CD4-positive, alpha-beta T cell (primary cell): ENCODE measurements at regions not wholly inside any gene's neighbourhood (a gene's known extent, or its start where the extent isn't known, plus 50 kb on each side); places are given as distances from the start of the nearest gene placed in this dataset.

ENCODE experiments used
- ATAC-seq: fragments of 200-7000 bp; cut with Tn5 transposase; one replicate; pipeline ENCODE4 v1.10.0; 2022; ENCODE audit warnings: mild to moderate bottlenecking; ENCODE audit not compliant: poor library complexity
- CTCF ChIA-PET: fragments of 350-600 bp; sonication (Branson Sonifier 250); formaldehyde crosslinking; loops from one replicate; lab custom pipeline; 2021; ENCODE audit warnings: antibody characterized with exemption, inconsistent platforms; lab: Charles Lee
- POLR2A ChIA-PET: fragments of 350-600 bp; sonication (Branson Sonifier 250); formaldehyde crosslinking; loops from one replicate; lab custom pipeline; 2021; ENCODE audit warnings: antibody characterized with exemption, inconsistent platforms; lab: Charles Lee
- DNase-seq, 14 experiments: peaks; one replicate each; pipeline ENCODE4 v3.0.0-alpha.2; 2013 to 2020; ENCODE audit warnings: mixed read lengths in 2 of 14
- H3K27ac ChIP-seq, 2 donors: one replicate each; pipeline versions ENCODE4 v1.5.1 to v1.7.0; 2013; ENCODE audit warnings: low read length in 2 of 2, low read depth in 1 of 2, mild to moderate bottlenecking in 1 of 2
- H3K27me3 ChIP-seq, 2 experiments: 1 replicate in 1 of 2; 2 replicates in 1 of 2; pipeline versions ENCODE4 v1.6.1 to v1.7.0; 2013; ENCODE audit warnings: low read length in 2 of 2, control low read depth in 1 of 2, mild to moderate bottlenecking in 1 of 2, moderate library complexity in 1 of 2; ENCODE audit not compliant: insufficient read depth in 2 of 2, control insufficient read depth in 1 of 2
- H3K36me3 ChIP-seq: one replicate; pipeline ENCODE4 v1.6.1; 2013; ENCODE audit warnings: low read length, control low read depth; ENCODE audit not compliant: insufficient read depth
- H3K4me1 ChIP-seq: one replicate; pipeline ENCODE4 v1.6.1; 2013; ENCODE audit warnings: low read length, control low read depth; ENCODE audit not compliant: insufficient read depth
- H3K4me3 ChIP-seq: one replicate; pipeline ENCODE4 v1.5.1; 2013; ENCODE audit warnings: mild to moderate bottlenecking, low read length, moderate library complexity
- H3K9me3 ChIP-seq, 2 experiments: 1 replicate in 1 of 2; 2 replicates in 1 of 2; pipeline versions ENCODE4 v1.6.1 to v1.7.0; 2013; ENCODE audit warnings: low read length in 2 of 2, mild to moderate bottlenecking in 2 of 2, control low read depth in 1 of 2, moderate library complexity in 1 of 2; ENCODE audit not compliant: control insufficient read depth in 1 of 2, insufficient read depth in 1 of 2
- H3K27ac Mint-ChIP-seq: one replicate; pipeline ENCODE4 v1.8.0; 2020; ENCODE audit warnings: mixed read lengths
- H3K27me3 Mint-ChIP-seq: one replicate; pipeline ENCODE4 v1.8.0; 2021; ENCODE audit warnings: mixed read lengths
- H3K36me3 Mint-ChIP-seq: one replicate; pipeline ENCODE4 v1.8.0; 2021; ENCODE audit warnings: low read depth, mixed read lengths
- H3K4me1 Mint-ChIP-seq: one replicate; pipeline ENCODE4 v1.8.0; 2021; ENCODE audit warnings: low read depth, mixed read lengths
- H3K4me3 Mint-ChIP-seq: one replicate; pipeline ENCODE4 v1.8.0; 2020; ENCODE audit warnings: mild to moderate bottlenecking, mixed read lengths
- H3K9me3 Mint-ChIP-seq: one replicate; pipeline ENCODE4 v1.8.0; 2020; ENCODE audit warnings: mixed read lengths
- CTCF ChIP-seq: fragments of 200-600 bp; IDR thresholded peaks from one replicate; pipeline ENCODE4 v1.8.0; 2022; ENCODE audit warnings: antibody characterized with exemption, mild to moderate bottlenecking
- intact Hi-C, 2 experiments: fragments of 100-400 bp; cut with DNase I in 1 of 2; cut with micrococcal nuclease in 1 of 2; formaldehyde crosslinking; loops; one replicate each; pipeline versions ENCODE4 v1.15.1 to v1.9.0; 2023 to 2025; cut with DNase I, micrococcal nuclease

GRCh38 chr13:90105849-90106496 is 1241.5 kb upstream of the MIR17HG start:
- Histone ChIP-seq H3K4me3 (no peak overlapping the region), H3K27ac (no peak overlapping the region), H3K9me3 (peaks cover 0 to 18% of the 10 kb centered on the region in 2 experiments), H3K4me1 (no peaks in the 10 kb centered on the region), H3K27me3 (no peaks in the 10 kb centered on the region), H3K36me3 (no peaks in the 10 kb centered on the region)
- Mint-ChIP-seq H3K9me3 (peaks cover 16% of the 10 kb centered on the region), H3K36me3 (no peaks in the 10 kb centered on the region), H3K4me3 (no peak overlapping the region), H3K4me1 (no peaks in the 10 kb centered on the region), H3K27me3 (no peaks in the 10 kb centered on the region), H3K27ac (no peak overlapping the region)
- DNase-seq = no peak
- ChIA-PET POLR2A (no interaction called here), CTCF (no interaction called here)
- intact Hi-C loops = no loop called here
- no peak for ATAC-seq
- no peak for TF ChIP-seq CTCF

GRCh38 chr13:90107661-90108060 is 1239.8 kb upstream of the MIR17HG start:
- ChIA-PET CTCF (no interaction called here), POLR2A (no interaction called here)
- no peak overlapping the region for H3K4me3 ChIP-seq
- Mint-ChIP-seq H3K36me3 (no peaks in the 10 kb centered on the region), H3K4me1 (no peaks in the 10 kb centered on the region), H3K27me3 (no peaks in the 10 kb centered on the region), H3K27ac (no peak overlapping the region), H3K9me3 (peaks cover 16% of the 10 kb centered on the region), H3K4me3 (no peak overlapping the region)
- H3K27me3 ChIP-seq = no peaks in the 10 kb centered on the region
- ATAC-seq (no peak), DNase-seq (no peak)
- no peak overlapping the region for H3K27ac ChIP-seq
- intact Hi-C loops = no loop called here
- H3K9me3 ChIP-seq = peaks cover 0 to 18% of the 10 kb centered on the region in 2 experiments
- TF ChIP-seq CTCF = no peak
- H3K36me3 ChIP-seq = no peaks in the 10 kb centered on the region
- H3K4me1 ChIP-seq = no peaks in the 10 kb centered on the region

- ChIA-PET CTCF (no interaction called here), POLR2A (no interaction called here)
- intact Hi-C loops = no loop called here
- no peak for ATAC-seq
- TF ChIP-seq CTCF = no peak
- Histone ChIP-seq H3K4me3 (no peak overlapping the region), H3K9me3 (peaks cover 0 to 15% of the 10 kb centered on the region in 2 experiments), H3K27ac (no peak overlapping the region), H3K36me3 (no peaks in the 10 kb centered on the region), H3K4me1 (no peaks in the 10 kb centered on the region), H3K27me3 (no peaks in the 10 kb centered on the region)
- no peak for DNase-seq
- H3K4me3 Mint-ChIP-seq = no peak overlapping the region
- no peaks in the 10 kb centered on the region for H3K27me3 Mint-ChIP-seq
- H3K9me3 Mint-ChIP-seq = peaks cover 15% of the 10 kb centered on the region
- H3K4me1 Mint-ChIP-seq = no peaks in the 10 kb centered on the region
- H3K36me3 Mint-ChIP-seq = no peaks in the 10 kb centered on the region
- no peak overlapping the region for H3K27ac Mint-ChIP-seq
These were observed 1238.9 kb upstream of the MIR17HG start for GRCh38 chr13:90108547-90108946.
